HepG2 (cell line): ENCODE measurements at regions not wholly inside any gene's neighbourhood (a gene's known extent, or its start where the extent isn't known, plus 50 kb on each side); places are given as distances from the start of the nearest gene placed in this dataset.

Experiments
- ATAC-seq: fragments of 200-7000 bp; cut with Tn5 transposase; 3 replicates; pipeline ENCODE4 v1.9.1; 2020; ENCODE audit warnings: mild to moderate bottlenecking, moderate library complexity
- BruUV-seq: library from RNA; stranded (reverse); fragments of 400-500 nt; replicated peaks from 2 replicates; lab custom pipeline; 2021; lab: Mats Ljungman, UMichigan
- CTCF ChIA-PET: fragments of 300-600 bp; formaldehyde crosslinking; extraction: SDS; loops from one replicate; lab custom pipeline; 2021; ENCODE audit warnings: low total read pairs, inconsistent platforms, low intra/inter-chr PET ratio; lab: Yijun Ruan, JAX
- POLR2A ChIA-PET: fragments of 350-600 bp; sonication (Branson Sonifier 250); formaldehyde crosslinking; loops from one replicate; lab custom pipeline; 2020; ENCODE audit warnings: antibody characterized with exemption, inconsistent platforms; lab: Yijun Ruan, JAX
- DNase-seq: peaks from one replicate; pipeline ENCODE4 v3.0.0-alpha.2; 2015; ENCODE audit warnings: low spot score
- FAIRE-seq: peaks from 3 replicates; lab custom pipeline; 2011; peaks lifted over from hg19 to GRCh38; lab: Jason Lieb, UNC
- H2AFZ ChIP-seq: one replicate; pipeline ENCODE4 v1.6.1; 2011; ENCODE audit warnings: low read length, inconsistent platforms
- H3K27ac ChIP-seq: fragments of 300-600 bp; 3 replicates; pipeline ENCODE4 v1.8.0; 2011; ENCODE audit warnings: mixed run types, mild to moderate bottlenecking, mixed read lengths, low read length, inconsistent platforms; ENCODE audit not compliant: insufficient read depth; ENCODE audit errors: extremely low read length
- H3K27me3 ChIP-seq, 2 experiments: fragments of 200-600 bp in 1 of 2; 2 replicates in 1 of 2; 3 replicates in 1 of 2; pipeline versions ENCODE4 v1.6.0 to v1.8.0; 2011; ENCODE audit warnings: low read length in 2 of 2, mild to moderate bottlenecking in 2 of 2, moderate library complexity in 2 of 2, inconsistent platforms in 1 of 2; ENCODE audit not compliant: insufficient read depth in 2 of 2, control insufficient read depth in 1 of 2
- H3K36me3 ChIP-seq, 2 experiments: fragments of 200-600 bp in 1 of 2; replicated peaks in 1 of 2; 2 replicates in 1 of 2; 3 replicates in 1 of 2; pipeline versions ENCODE4 v1.5.1 to v1.8.0; 2011; ENCODE audit warnings: low read length in 2 of 2, inconsistent platforms in 1 of 2; ENCODE audit not compliant: insufficient read depth in 2 of 2, control insufficient read depth in 1 of 2
- H3K4me1 ChIP-seq: 2 replicates; pipeline ENCODE4 v1.5.1; 2012; ENCODE audit warnings: low read length, inconsistent platforms; ENCODE audit not compliant: insufficient read depth
- H3K4me2 ChIP-seq: 2 replicates; pipeline ENCODE4 v1.6.0; 2011; ENCODE audit warnings: low read depth, low read length, inconsistent platforms
- H3K4me3 ChIP-seq, 3 experiments: fragments of 200-600 bp in 1 of 3; sonication (generic), shearing (Covaris generic) in 1 of 3; replicated peaks in 1 of 3; 2 replicates each; pipeline ENCODE4 v1.5.1; 2011 to 2016; ENCODE audit warnings: low read length in 3 of 3, inconsistent platforms in 2 of 3, low read depth in 2 of 3, mild to moderate bottlenecking in 2 of 3, control low read depth in 1 of 3, mixed read lengths in 1 of 3; ENCODE audit not compliant: insufficient read depth in 1 of 3
- H3K79me2 ChIP-seq: one replicate; pipeline ENCODE4 v1.6.1; 2011; ENCODE audit warnings: low read length, inconsistent platforms; ENCODE audit not compliant: insufficient read depth
- H3K9ac ChIP-seq: 2 replicates; pipeline ENCODE4 v1.6.0; 2011; ENCODE audit warnings: mild to moderate bottlenecking, low read depth, low read length, inconsistent platforms; ENCODE audit not compliant: insufficient read depth
- H3K9me3 ChIP-seq: 2 replicates; pipeline ENCODE4 v1.5.1; 2012; ENCODE audit warnings: mild to moderate bottlenecking, low read length
- H4K20me1 ChIP-seq: 2 replicates; pipeline ENCODE4 v1.6.0; 2011; ENCODE audit warnings: inconsistent platforms, mild to moderate bottlenecking, low read length, moderate library complexity; ENCODE audit not compliant: insufficient read depth
- CHD2 ChIP-seq: IDR thresholded peaks from 2 replicates; pipeline ENCODE4 v1.6.1; 2011; ENCODE audit warnings: low read depth, low read length, improper control_type of control experiment
- FOSL2 ChIP-seq: sonication (generic); formaldehyde crosslinking; IDR thresholded peaks from 2 replicates; pipeline ENCODE4 v1.4.0; 2020; ENCODE audit warnings: missing genetic modification reagents
- KDM5A ChIP-seq: fragments of 200-600 bp; sonication (generic); IDR thresholded peaks from 2 replicates; pipeline ENCODE4 v1.7.0; 2018; ENCODE audit warnings: antibody characterized with exemption, mild to moderate bottlenecking, low read length, borderline replicate concordance
- RBM22 ChIP-seq: fragments of 200-400 bp; formaldehyde crosslinking; optimal IDR thresholded peaks from 2 replicates; pipeline ENCODE3; 2017; ENCODE audit warnings: mild to moderate bottlenecking, low read length, moderate library complexity
- ZNF660 ChIP-seq: sonication (generic); formaldehyde crosslinking; IDR thresholded peaks from 2 replicates; pipeline ENCODE4 v1.5.1; 2020; ENCODE audit warnings: mild to moderate bottlenecking, low read depth, missing genetic modification reagents, borderline replicate concordance
- ZNF672 ChIP-seq: sonication (generic); formaldehyde crosslinking; IDR thresholded peaks from 2 replicates; pipeline ENCODE4 v1.8.1; 2022; ENCODE audit warnings: missing genetic modification reagents
- WGBS: methylation state at CpG from one replicate; pipeline ENCODE4 v1.1.6; 2017; ENCODE audit warnings: low lambda C conversion rate; 5-methylcytosine and 5-hydroxymethylcytosine counted together
- in situ Hi-C: cut with HindIII; loops from 2 replicates; pipeline ENCODE4 v1.10.0; 2017; ENCODE audit warnings: low pct_unique_long_range_greater_than_20kb; ENCODE audit not compliant: extremely low pct_ligation_motif_present
- intact Hi-C: fragments of 100-400 bp; cut with micrococcal nuclease; formaldehyde crosslinking; loops from one replicate; pipeline ENCODE4 v1.10.0; 2022; ENCODE audit not compliant: unreplicated experiment
- TF ChIP-seq, protein P1 (sequence below): sonication (generic); formaldehyde crosslinking; IDR thresholded peaks from 2 replicates; pipeline ENCODE4 v1.4.0; 2020; ENCODE audit warnings: mild to moderate bottlenecking, missing genetic modification reagents
- TF ChIP-seq, protein P2 (sequence below): IDR thresholded peaks from 2 replicates; pipeline ENCODE4 v1.6.1; 2016; ENCODE audit warnings: missing compliant biosample characterization, missing genetic modification reagents, borderline replicate concordance
- TF ChIP-seq, protein P3 (sequence below): sonication (generic); formaldehyde crosslinking; IDR thresholded peaks from 2 replicates; pipeline ENCODE4 v1.8.0; 2022; ENCODE audit warnings: mild to moderate bottlenecking, missing genetic modification reagents
- TF ChIP-seq, protein P4 (sequence below): sonication (generic); formaldehyde crosslinking; IDR thresholded peaks from 2 replicates; pipeline ENCODE4 v1.4.0; 2020; ENCODE audit warnings: missing genetic modification reagents, mild to moderate bottlenecking, borderline replicate concordance
- TF ChIP-seq, protein P5 (sequence below): IDR thresholded peaks from 2 replicates; pipeline ENCODE4 v1.6.1; 2016; ENCODE audit warnings: mild to moderate bottlenecking, missing biosample characterization, missing genetic modification reagents
- TF ChIP-seq, protein P6 (sequence below): sonication (generic); formaldehyde crosslinking; IDR thresholded peaks from 2 replicates; pipeline ENCODE4 v1.8.1; 2023; ENCODE audit warnings: mild to moderate bottlenecking, moderate library complexity, missing genetic modification reagents
- TF ChIP-seq, protein P7 (sequence below): sonication (generic); formaldehyde crosslinking; IDR thresholded peaks from 2 replicates; pipeline ENCODE4 v1.8.0; 2022; ENCODE audit warnings: mild to moderate bottlenecking, missing genetic modification reagents, moderate library complexity

DNA sequence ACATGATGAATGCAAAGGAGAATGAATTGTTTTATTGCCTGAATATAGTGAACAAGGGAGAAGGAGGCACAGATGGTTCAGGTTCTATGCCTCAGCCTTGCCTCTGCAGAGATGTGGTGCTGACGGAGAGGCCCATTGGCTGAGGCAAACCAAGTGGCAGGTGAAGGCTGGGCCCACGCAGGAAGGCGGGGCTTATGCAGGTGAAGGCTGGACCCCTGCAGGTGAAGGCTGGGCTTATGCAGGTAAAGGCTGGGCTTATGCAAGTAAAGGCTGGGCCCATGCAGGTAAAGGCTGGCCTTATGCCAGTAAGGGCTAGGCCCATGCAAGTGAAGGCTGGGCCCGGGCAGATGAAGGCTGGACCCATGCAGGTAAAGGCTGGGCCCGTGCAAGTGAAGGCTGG, 414.7 kb downstream of the LRATD1 start (continued):
- TF ChIP-seq RBM22 = no peak
- TF ChIP-seq, protein P1, sequence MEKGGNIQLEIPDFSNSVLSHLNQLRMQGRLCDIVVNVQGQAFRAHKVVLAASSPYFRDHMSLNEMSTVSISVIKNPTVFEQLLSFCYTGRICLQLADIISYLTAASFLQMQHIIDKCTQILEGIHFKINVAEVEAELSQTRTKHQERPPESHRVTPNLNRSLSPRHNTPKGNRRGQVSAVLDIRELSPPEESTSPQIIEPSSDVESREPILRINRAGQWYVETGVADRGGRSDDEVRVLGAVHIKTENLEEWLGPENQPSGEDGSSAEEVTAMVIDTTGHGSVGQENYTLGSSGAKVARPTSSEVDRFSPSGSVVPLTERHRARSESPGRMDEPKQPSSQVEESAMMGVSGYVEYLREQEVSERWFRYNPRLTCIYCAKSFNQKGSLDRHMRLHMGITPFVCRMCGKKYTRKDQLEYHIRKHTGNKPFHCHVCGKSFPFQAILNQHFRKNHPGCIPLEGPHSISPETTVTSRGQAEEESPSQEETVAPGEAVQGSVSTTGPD (CRISPR knock-in tag) = no peak
- TF ChIP-seq ZNF672 (CRISPR knock-in tag) = no peak

DNA sequence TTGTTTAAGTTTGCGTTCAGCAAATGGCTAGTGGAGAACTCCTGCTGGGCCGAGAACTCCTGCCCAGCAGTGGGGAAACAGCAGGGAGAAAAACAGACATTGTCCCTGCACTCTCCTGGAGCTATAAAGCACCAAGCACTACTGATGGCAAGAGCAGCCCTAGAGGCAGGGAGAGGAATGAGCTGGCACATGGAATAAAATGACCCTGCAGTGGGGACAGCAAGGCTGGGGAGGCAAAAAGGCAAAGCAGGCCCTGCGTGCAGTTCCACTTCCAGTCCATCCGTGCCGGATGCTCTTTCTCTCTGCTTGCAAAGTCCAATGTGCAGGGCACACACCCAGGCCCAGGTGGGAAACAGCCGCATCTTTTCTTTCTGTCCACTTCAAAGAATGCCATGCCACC, 415.5 kb downstream of the LRATD1 start:
- peak; percentile 81 for ATAC-seq
- TF ChIP-seq, protein P2, sequence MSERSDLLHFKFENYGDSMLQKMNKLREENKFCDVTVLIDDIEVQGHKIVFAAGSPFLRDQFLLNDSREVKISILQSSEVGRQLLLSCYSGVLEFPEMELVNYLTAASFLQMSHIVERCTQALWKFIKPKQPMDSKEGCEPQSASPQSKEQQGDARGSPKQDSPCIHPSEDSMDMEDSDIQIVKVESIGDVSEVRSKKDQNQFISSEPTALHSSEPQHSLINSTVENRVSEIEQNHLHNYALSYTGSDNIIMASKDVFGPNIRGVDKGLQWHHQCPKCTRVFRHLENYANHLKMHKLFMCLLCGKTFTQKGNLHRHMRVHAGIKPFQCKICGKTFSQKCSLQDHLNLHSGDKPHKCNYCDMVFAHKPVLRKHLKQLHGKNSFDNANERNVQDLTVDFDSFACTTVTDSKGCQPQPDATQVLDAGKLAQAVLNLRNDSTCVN (CRISPR knock-in tag) = no peak
- TF ChIP-seq FOSL2 (no peak), CHD2 (no peak), ZNF660 (CRISPR knock-in tag) (no peak), KDM5A (no peak)
- TF ChIP-seq, protein P3, sequence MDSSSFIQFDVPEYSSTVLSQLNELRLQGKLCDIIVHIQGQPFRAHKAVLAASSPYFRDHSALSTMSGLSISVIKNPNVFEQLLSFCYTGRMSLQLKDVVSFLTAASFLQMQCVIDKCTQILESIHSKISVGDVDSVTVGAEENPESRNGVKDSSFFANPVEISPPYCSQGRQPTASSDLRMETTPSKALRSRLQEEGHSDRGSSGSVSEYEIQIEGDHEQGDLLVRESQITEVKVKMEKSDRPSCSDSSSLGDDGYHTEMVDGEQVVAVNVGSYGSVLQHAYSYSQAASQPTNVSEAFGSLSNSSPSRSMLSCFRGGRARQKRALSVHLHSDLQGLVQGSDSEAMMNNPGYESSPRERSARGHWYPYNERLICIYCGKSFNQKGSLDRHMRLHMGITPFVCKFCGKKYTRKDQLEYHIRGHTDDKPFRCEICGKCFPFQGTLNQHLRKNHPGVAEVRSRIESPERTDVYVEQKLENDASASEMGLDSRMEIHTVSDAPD (CRISPR knock-in tag) = no peak
- TF ChIP-seq, protein P4, sequence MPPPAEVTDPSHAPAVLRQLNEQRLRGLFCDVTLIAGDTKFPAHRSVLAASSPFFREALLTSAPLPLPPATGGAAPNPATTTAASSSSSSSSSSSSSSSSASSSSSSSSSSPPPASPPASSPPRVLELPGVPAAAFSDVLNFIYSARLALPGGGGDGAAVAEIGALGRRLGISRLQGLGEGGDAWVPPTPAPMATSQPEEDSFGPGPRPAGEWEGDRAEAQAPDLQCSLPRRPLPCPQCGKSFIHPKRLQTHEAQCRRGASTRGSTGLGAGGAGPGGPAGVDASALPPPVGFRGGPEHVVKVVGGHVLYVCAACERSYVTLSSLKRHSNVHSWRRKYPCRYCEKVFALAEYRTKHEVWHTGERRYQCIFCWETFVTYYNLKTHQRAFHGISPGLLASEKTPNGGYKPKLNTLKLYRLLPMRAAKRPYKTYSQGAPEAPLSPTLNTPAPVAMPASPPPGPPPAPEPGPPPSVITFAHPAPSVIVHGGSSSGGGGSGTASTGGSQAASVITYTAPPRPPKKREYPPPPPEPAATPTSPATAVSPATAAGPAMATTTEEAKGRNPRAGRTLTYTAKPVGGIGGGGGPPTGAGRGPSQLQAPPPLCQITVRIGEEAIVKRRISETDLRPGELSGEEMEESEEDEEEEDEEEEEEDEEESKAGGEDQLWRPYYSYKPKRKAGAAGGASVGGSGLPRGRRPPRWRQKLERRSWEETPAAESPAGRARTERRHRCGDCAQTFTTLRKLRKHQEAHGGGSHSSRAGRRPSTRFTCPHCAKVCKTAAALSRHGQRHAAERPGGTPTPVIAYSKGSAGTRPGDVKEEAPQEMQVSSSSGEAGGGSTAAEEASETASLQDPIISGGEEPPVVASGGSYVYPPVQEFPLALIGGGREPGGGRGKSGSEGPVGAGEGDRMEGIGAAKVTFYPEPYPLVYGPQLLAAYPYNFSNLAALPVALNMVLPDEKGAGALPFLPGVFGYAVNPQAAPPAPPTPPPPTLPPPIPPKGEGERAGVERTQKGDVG = no peak
- TF ChIP-seq, protein P5, sequence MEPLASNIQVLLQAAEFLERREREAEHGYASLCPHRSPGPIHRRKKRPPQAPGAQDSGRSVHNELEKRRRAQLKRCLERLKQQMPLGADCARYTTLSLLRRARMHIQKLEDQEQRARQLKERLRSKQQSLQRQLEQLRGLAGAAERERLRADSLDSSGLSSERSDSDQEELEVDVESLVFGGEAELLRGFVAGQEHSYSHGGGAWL (CRISPR knock-in tag) = no peak
- TF ChIP-seq, protein P6, sequence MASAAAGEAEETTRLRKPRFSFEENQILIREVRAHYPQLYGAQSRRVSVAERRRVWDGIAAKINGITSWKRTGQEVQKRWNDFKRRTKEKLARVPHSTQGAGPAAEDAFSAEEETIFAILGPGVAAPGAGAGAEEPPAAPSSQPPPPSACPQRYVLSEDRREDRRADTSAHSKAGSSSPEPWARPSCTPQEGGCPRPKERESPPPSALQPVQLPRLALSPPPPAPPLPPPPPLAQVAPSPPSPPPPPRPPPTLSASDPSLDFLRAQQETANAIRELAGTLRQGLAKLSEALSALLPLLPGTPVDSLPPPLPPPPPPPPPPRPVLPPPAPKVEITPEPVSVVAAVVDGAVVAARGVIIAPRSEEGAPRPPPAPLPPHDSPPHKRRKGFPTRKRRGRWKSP (CRISPR knock-in tag) = no peak
- TF ChIP-seq, protein P7, sequence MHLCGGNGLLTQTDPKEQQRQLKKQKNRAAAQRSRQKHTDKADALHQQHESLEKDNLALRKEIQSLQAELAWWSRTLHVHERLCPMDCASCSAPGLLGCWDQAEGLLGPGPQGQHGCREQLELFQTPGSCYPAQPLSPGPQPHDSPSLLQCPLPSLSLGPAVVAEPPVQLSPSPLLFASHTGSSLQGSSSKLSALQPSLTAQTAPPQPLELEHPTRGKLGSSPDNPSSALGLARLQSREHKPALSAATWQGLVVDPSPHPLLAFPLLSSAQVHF (CRISPR knock-in tag) = no peak

More for the DNA sequence above, 415.5 kb downstream of the LRATD1 start:
- CTCF ChIA-PET = no interaction called here
- intact Hi-C loops = no loop called here
- in situ Hi-C loops = no loop called here
- BruUV-seq = no TSS peak
- 54% methylated on average over 6 of the region's 6 CpGs for WGBS
- Histone ChIP-seq H3K9ac (no peak overlapping the region), H3K36me3 (no peaks in the 10 kb centered on the region), H4K20me1 (no peaks in the 10 kb centered on the region), H3K79me2 (no peaks in the 10 kb centered on the region), H3K27me3 (peaks cover 0 to 4% of the 10 kb centered on the region in 2 experiments; a peak in 2 of 5 replicates), H3K27ac (no peak overlapping the region), H3K4me1 (no peaks in the 10 kb centered on the region), H2AFZ (no peak overlapping the region), H3K9me3 (no peaks in the 10 kb centered on the region), H3K4me2 (no peak overlapping the region), H3K4me3 (no peak overlapping the region)
- DNase-seq (no peak), FAIRE-seq (no peak)
- POLR2A ChIA-PET = no interaction called here
